ENCODE measurements at regions not wholly inside any gene's neighbourhood (a gene's known extent, or its start where the extent isn't known, plus 50 kb on each side); places are given as distances from the start of the nearest gene placed in this dataset.

DNA sequence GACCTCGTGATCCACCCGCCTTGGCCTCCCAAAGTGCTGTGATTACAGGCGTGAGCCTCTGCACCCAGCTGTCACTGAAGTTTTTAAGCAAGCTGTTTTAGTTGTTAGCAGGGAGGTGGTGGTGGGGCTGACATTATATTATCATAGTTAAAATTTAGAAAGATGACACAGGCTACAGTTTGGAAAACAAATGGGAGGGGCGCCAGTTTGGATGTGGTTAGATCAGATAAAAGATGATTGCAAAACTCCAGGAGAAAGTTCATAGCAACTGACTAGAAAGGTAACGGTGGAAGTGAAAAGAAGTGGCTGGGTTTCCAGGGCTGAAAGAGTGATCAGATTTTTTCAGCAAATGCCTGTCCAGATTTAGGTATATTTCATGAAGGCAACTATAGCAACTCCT lies 311.9 kb upstream of the CITED2 start:
- TF ChIP-seq, protein P1, sequence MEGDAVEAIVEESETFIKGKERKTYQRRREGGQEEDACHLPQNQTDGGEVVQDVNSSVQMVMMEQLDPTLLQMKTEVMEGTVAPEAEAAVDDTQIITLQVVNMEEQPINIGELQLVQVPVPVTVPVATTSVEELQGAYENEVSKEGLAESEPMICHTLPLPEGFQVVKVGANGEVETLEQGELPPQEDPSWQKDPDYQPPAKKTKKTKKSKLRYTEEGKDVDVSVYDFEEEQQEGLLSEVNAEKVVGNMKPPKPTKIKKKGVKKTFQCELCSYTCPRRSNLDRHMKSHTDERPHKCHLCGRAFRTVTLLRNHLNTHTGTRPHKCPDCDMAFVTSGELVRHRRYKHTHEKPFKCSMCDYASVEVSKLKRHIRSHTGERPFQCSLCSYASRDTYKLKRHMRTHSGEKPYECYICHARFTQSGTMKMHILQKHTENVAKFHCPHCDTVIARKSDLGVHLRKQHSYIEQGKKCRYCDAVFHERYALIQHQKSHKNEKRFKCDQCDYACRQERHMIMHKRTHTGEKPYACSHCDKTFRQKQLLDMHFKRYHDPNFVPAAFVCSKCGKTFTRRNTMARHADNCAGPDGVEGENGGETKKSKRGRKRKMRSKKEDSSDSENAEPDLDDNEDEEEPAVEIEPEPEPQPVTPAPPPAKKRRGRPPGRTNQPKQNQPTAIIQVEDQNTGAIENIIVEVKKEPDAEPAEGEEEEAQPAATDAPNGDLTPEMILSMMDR (IDR thresholded peaks at IDR 0.05; ENCODE audit: extremely low read depth, insufficient read depth, missing control alignments) = no peak
- DNase-seq (ENCODE audit: low spot score) = no peak
- in situ Hi-C loops (cut with MboI; ENCODE audit: low pct_unique_long_range_greater_than_20kb, low sequenced_read_pairs, unreplicated experiment) = no loop called here

DNA sequence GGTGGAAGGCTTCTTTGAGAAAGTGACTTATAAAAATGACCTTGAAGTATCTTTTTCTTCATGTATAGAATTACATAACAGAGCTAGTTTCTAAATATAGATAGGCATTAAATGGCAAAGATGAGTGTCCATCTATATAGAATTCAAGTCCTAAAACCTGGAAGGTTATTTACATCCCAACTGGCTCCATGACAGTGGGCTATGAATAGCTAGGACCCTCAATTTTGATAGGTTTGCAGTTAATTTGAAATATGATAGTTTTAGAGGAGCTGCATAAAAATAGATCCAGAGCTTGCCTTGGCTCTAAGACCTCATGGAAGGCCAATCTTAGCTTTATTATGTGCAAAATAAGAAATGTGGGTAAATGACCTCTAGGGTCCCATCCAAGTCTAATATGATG lies 310.6 kb upstream of the CITED2 start:
- DNase-seq (ENCODE audit: low spot score) = no peak

DNA sequence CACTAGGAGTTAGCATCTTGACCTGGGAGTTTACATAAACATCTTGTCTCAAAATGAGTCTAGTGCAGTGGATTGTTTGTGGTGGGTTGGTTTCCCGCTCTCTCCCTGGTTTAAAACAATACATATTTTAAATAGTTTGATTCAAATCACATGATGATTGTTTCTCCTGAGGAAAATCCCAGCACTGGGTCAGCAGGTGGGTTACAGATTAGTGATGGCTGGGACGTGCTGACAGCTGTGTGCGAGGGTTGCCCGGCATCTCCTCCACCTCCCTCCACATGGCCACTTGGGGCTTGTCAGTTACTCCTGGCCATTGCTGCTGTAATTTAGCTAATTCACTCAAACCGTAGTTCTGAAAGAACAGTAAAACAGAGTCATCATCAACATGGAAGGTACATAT lies 306.4 kb upstream of the CITED2 start:
- in situ Hi-C loops (cut with MboI; ENCODE audit: low pct_unique_long_range_greater_than_20kb, low sequenced_read_pairs, unreplicated experiment) = no loop called here
- TF ChIP-seq, protein P1 (IDR thresholded peaks at IDR 0.05; ENCODE audit: extremely low read depth, insufficient read depth, missing control alignments) = no peak
- DNase-seq (ENCODE audit: low spot score) = no peak

More for the DNA sequence above, 310.6 kb upstream of the CITED2 start:
- TF ChIP-seq, protein P1 (IDR thresholded peaks at IDR 0.05; ENCODE audit: extremely low read depth, insufficient read depth, missing control alignments) = no peak
- in situ Hi-C loops (cut with MboI; ENCODE audit: low pct_unique_long_range_greater_than_20kb, low sequenced_read_pairs, unreplicated experiment) = no loop called here

DNA sequence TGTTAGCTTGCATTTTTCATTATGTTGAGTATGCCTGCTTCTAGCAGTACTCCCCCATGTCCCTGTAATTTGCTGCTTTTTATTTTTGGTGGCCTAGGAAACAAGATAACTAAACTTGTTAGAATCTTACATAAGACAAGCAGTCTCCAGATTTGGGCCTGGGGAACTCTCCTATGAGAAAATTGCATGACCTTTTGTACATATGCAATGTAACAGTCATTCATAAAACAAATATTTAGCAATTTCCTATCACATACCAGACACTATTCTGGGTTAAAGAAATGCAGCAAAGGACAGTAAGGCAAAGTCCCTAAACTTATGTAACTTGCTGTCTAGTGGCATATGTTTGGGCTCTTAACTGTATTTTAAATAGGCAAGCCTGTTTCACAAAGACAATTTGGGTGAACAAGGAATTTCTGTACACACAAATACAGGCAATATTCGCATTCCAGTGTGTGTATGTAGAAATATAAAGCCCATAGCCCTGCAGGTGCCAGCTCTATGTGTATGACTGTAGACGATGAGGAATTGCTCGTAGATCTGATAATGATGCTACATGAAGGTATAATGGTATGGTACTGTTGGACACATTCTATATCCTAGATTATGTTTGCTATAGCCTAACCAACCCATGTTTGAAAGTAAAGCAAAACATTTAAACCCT lies 305.2 kb upstream of the CITED2 start:
- TF ChIP-seq, protein P1 (IDR thresholded peaks at IDR 0.05; ENCODE audit: extremely low read depth, insufficient read depth, missing control alignments) = no peak
- no peak for DNase-seq (ENCODE audit: low spot score)
- in situ Hi-C loops (cut with MboI; ENCODE audit: low pct_unique_long_range_greater_than_20kb, low sequenced_read_pairs, unreplicated experiment) = no loop called here

DNA sequence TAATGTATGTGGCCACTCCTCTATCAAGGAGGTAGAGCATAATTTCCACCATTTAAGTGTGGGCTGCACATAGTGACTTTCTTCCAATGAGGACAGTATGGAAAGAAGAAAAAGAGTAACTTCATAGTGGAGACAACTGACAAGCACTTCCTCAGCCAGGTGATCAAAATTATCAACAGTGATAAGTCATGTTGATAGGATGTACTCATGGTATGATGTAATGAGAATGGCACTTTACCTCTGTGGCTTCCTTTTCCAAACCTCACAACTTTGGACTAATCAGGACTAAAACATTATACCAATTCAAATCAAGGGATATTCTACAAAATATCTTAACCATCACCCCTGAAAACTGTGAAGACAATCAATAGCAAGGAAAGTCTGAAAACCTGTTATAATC lies 302.3 kb upstream of the CITED2 start:
- DNase-seq (ENCODE audit: low spot score) = no peak
- in situ Hi-C loops (cut with MboI; ENCODE audit: low pct_unique_long_range_greater_than_20kb, low sequenced_read_pairs, unreplicated experiment) = no loop called here
- TF ChIP-seq, protein P1 (IDR thresholded peaks at IDR 0.05; ENCODE audit: extremely low read depth, insufficient read depth, missing control alignments) = no peak

DNA sequence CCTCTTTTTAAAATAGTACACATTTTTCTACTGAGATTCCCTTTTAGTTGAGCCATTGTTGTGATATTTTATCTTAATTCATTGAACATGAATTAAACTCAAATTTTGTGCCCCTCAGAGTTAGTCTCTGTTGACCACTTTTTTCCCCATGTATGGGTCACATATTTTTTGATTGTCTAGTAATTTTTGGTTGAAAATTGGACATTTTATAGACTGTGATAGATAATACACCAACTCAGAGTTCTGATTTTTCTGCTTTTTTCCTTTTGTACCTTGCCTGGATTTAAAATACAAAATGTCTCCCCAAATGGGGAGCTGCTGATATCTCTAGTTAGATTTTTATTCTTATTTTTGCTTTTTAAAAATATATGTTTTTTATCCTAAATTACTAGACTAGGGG lies 291.8 kb upstream of the CITED2 start:
- DNase-seq (ENCODE audit: low spot score) = no peak
- in situ Hi-C loops (cut with MboI; ENCODE audit: low pct_unique_long_range_greater_than_20kb, low sequenced_read_pairs, unreplicated experiment) = no loop called here
- TF ChIP-seq, protein P1 (IDR thresholded peaks at IDR 0.05; ENCODE audit: extremely low read depth, insufficient read depth, missing control alignments) = no peak
